Hepatocyte (in vitro differentiated cells): ENCODE measurements at regions not wholly inside any gene's neighbourhood (a gene's known extent, or its start where the extent isn't known, plus 50 kb on each side); places are given as distances from the start of the nearest gene placed in this dataset.
"Not testable (repeated sequence)": the region's sequence is repeated elsewhere in the genome, so short reads cannot be mapped to it uniquely, and the experiment has no call there.

Experiments used
- DNase-seq: peaks from one replicate; pipeline ENCODE4 v3.0.0-alpha.2; 2016; ENCODE audit warnings: low spot score
- H2AFZ ChIP-seq: fragments of 200-600 bp; sonication (generic); 2 replicates; pipeline ENCODE4 v1.6.0; 2016; ENCODE audit warnings: antibody characterized with exemption, mild to moderate bottlenecking
- H3K27ac ChIP-seq: fragments of 200-600 bp; sonication (generic); 2 replicates; pipeline ENCODE4 v1.5.1; 2016; ENCODE audit warnings: mild to moderate bottlenecking
- H3K27me3 ChIP-seq: fragments of 200-600 bp; sonication (generic); 2 replicates; pipeline ENCODE4 v1.6.1; 2016
- H3K36me3 ChIP-seq: fragments of 200-600 bp; sonication (generic); replicated peaks from 2 replicates; pipeline ENCODE4 v1.5.1; 2016; ENCODE audit warnings: low read depth; ENCODE audit not compliant: insufficient read depth
- H3K4me1 ChIP-seq: fragments of 200-600 bp; sonication (generic); 2 replicates; pipeline ENCODE4 v1.5.1; 2016; ENCODE audit warnings: mild to moderate bottlenecking, moderate library complexity; ENCODE audit not compliant: insufficient read depth
- H3K4me2 ChIP-seq: fragments of 200-600 bp; sonication (generic); 2 replicates; pipeline ENCODE4 v1.6.0; 2016
- H3K4me3 ChIP-seq: fragments of 200-600 bp; sonication (generic); 2 replicates; pipeline ENCODE4 v1.5.1; 2016; ENCODE audit warnings: mild to moderate bottlenecking
- H3K79me2 ChIP-seq: fragments of 200-600 bp; sonication (generic); 2 replicates; pipeline ENCODE4 v1.6.0; 2017; ENCODE audit warnings: mild to moderate bottlenecking
- H3K9me2 ChIP-seq: fragments of 200-600 bp; sonication (generic); replicated peaks from 2 replicates; pipeline ENCODE4 v1.6.0; 2017; ENCODE audit warnings: mild to moderate bottlenecking; ENCODE audit not compliant: insufficient read depth
- H3K9me3 ChIP-seq: fragments of 200-600 bp; sonication (generic); 2 replicates; pipeline ENCODE4 v1.5.1; 2016; ENCODE audit warnings: low read depth, mild to moderate bottlenecking
- H4K20me1 ChIP-seq: fragments of 200-600 bp; sonication (generic); 2 replicates; pipeline ENCODE4 v1.6.0; 2016; ENCODE audit warnings: mild to moderate bottlenecking; ENCODE audit not compliant: insufficient read depth, poor library complexity, severe bottlenecking
- EZH2 ChIP-seq: fragments of 200-600 bp; sonication (generic); IDR thresholded peaks from 2 replicates; pipeline ENCODE4 v1.6.1; 2016; ENCODE audit warnings: antibody characterized with exemption, mild to moderate bottlenecking, borderline replicate concordance
- EZH2phosphoT487 ChIP-seq: fragments of 200-600 bp; sonication (generic); IDR thresholded peaks from one replicate; pipeline ENCODE4 v1.6.1; 2018; ENCODE audit warnings: antibody characterized with exemption, mild to moderate bottlenecking, low read depth, moderate library complexity; ENCODE audit not compliant: unreplicated experiment, severe bottlenecking
- WGBS: methylation state at CpG from one replicate; pipeline ENCODE4 v1.1.6; 2016; ENCODE audit warnings: low lambda C conversion rate; ENCODE audit errors: missing lambda C conversion rate; 5-methylcytosine and 5-hydroxymethylcytosine counted together
- TF ChIP-seq, protein P1 (sequence below): fragments of 200-600 bp; sonication (generic); IDR thresholded peaks from 2 replicates; pipeline ENCODE4 v1.5.1; 2016; ENCODE audit warnings: antibody characterized with exemption, mild to moderate bottlenecking; ENCODE audit not compliant: poor library complexity

DNA sequence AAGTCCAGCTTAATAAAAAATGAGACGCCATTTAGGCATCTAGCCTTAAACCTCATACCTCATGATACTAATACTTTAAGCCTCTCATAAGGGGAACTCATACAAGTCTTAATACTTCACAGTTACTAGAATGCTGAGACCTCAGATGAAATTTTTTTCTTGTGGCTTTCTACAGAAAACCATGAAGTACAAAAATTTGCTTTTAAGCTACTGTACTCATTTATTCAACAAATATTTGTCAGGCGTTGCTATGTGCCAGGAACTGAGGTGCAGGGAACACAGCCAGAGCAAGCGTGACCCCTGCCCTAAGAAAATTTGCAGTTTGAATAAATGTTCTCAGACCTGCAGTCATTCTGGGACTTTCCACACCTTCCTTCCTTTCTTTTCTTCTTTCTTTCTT, 150.6 kb downstream of the MRPL39 start:
- Histone ChIP-seq H3K9me3 (no peaks in the 10 kb centered on the region), H3K27ac (no peak overlapping the region), H3K4me3 (no peak overlapping the region), H3K79me2 (no peaks in the 10 kb centered on the region), H3K36me3 (no peaks in the 10 kb centered on the region), H3K27me3 (no peaks in the 10 kb centered on the region), H3K4me2 (no peak overlapping the region), H3K4me1 (no peaks in the 10 kb centered on the region), H4K20me1 (no peaks in the 10 kb centered on the region), H3K9me2 (no peaks in the 10 kb centered on the region), H2AFZ (no peak overlapping the region)
- DNase-seq: no peak
- WGBS: 83% methylated on average over 3 of the region's 3 CpGs
- no peak for TF ChIP-seq EZH2

DNA sequence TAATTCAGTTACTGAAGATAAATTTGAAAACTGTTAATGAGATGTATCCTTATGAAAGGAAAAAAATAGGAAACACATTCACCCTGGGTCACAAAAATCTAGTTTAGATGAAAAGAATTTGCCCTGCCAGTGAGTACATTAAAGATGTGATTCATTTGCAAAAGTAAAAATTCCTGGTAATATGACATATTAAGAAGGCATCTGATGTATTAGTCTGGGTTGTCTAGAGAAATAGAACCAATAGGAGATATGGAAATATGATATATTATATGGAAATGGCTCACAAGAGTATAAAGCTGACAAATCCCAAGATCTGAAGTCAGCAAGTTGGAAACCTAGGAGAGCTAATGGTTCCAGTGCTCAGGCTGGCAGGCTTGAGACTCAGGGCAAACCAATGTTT, 153.8 kb downstream of the MRPL39 start:
- Histone ChIP-seq H3K4me2 (no peak overlapping the region), H3K79me2 (no peaks in the 10 kb centered on the region), H3K27ac (no peak overlapping the region), H3K27me3 (no peaks in the 10 kb centered on the region), H3K4me3 (no peak overlapping the region), H3K9me3 (no peaks in the 10 kb centered on the region), H2AFZ (no peak overlapping the region), H3K9me2 (no peaks in the 10 kb centered on the region), H4K20me1 (no peaks in the 10 kb centered on the region), H3K36me3 (no peaks in the 10 kb centered on the region), H3K4me1 (no peaks in the 10 kb centered on the region)
- TF ChIP-seq, protein P1, sequence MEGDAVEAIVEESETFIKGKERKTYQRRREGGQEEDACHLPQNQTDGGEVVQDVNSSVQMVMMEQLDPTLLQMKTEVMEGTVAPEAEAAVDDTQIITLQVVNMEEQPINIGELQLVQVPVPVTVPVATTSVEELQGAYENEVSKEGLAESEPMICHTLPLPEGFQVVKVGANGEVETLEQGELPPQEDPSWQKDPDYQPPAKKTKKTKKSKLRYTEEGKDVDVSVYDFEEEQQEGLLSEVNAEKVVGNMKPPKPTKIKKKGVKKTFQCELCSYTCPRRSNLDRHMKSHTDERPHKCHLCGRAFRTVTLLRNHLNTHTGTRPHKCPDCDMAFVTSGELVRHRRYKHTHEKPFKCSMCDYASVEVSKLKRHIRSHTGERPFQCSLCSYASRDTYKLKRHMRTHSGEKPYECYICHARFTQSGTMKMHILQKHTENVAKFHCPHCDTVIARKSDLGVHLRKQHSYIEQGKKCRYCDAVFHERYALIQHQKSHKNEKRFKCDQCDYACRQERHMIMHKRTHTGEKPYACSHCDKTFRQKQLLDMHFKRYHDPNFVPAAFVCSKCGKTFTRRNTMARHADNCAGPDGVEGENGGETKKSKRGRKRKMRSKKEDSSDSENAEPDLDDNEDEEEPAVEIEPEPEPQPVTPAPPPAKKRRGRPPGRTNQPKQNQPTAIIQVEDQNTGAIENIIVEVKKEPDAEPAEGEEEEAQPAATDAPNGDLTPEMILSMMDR: no peak
- TF ChIP-seq EZH2: no peak
- TF ChIP-seq EZH2phosphoT487: no peak
- no peak for DNase-seq

DNA sequence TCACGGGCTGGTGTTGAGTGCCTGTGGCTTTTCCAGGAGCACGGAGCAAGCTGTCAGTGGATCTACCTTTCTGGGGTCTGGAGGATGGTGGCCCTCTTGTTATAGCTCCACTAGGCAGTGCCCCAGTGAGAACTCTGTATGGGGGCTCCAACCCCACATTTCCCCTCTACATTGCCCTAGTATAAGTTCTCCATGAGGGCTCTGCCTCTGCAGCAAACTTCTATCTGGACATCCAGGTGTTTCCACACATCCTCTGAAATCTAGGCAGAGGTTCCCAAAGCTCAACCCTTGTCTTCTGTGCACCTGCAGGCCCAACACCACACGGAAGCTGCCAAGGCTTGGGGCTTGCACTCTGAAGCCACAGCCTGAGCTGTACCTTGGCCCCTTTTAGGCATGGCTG, 157.3 kb downstream of the MRPL39 start:
- no peaks in the 10 kb centered on the region for H3K36me3 ChIP-seq
- H3K4me3 ChIP-seq: no peak overlapping the region
- H3K27me3 ChIP-seq: no peaks in the 10 kb centered on the region
- TF ChIP-seq, protein P1: no peak
- TF ChIP-seq EZH2phosphoT487 (no peak), EZH2 (no peak)
- H3K9me2 ChIP-seq: no peaks in the 10 kb centered on the region
- no peaks in the 10 kb centered on the region for H3K4me1 ChIP-seq
- H2AFZ ChIP-seq: no peak overlapping the region
- DNase-seq: no peak
- no peaks in the 10 kb centered on the region for H3K79me2 ChIP-seq
- H4K20me1 ChIP-seq: no peaks in the 10 kb centered on the region
- no peak overlapping the region for H3K4me2 ChIP-seq
- H3K9me3 ChIP-seq: no peaks in the 10 kb centered on the region
- 83% methylated on average over 3 of the region's 3 CpGs for WGBS
- H3K27ac ChIP-seq: no peak overlapping the region

DNA sequence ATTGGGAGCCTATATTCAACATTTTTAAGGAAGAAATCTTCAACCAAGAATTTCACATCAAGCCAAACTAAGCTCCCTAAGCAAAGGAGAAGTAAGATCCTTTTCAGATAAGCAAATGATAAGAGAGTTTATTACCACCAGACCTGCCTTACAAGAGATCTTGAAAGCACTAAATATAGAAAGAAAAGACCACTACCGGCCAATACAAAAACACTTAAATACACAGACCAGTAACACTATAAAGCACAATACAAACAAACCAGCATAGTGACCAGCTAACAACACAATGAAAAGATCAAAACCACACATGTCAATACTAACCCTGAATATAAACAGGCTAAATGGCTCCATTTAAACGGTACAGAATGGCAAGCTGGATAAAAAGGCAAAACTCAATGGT, 165.4 kb downstream of the MRPL39 start:
- H3K9me3 ChIP-seq: no peaks in the 10 kb centered on the region
- DNase-seq: no peak
- H3K27me3 ChIP-seq: no peaks in the 10 kb centered on the region
- TF ChIP-seq EZH2phosphoT487 (no peak), EZH2 (no peak)
- TF ChIP-seq, protein P1: no peak
- H3K36me3 ChIP-seq: no peaks in the 10 kb centered on the region
- no peak overlapping the region for H3K4me2 ChIP-seq
- no peaks in the 10 kb centered on the region for H3K4me1 ChIP-seq
- H3K79me2 ChIP-seq: no peaks in the 10 kb centered on the region
- no peak overlapping the region for H3K4me3 ChIP-seq
- H3K27ac ChIP-seq: no peak overlapping the region
- no peaks in the 10 kb centered on the region for H3K9me2 ChIP-seq
- WGBS: 19% methylated on average over 2 of the region's 2 CpGs
- no peaks in the 10 kb centered on the region for H4K20me1 ChIP-seq
- H2AFZ ChIP-seq: no peak overlapping the region

DNA sequence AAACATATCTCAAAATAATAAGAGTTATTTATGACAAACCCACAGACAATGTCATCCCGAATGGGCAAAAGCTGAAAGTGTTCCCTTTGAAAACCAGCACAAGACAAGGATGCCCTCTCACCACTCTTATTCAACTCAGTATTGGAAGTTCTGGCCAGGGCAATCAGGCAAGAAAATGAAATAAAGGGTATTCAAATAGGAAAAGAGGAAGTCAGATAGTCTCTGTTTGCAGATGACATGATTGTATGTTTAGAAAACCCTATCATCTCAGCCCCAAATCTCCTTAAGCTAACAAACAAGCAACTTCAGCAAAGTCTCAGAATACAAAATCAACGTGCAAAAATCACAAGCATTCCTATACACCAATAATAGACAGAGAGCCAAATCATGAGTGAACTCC, 169.8 kb downstream of the MRPL39 start:
- not testable (repeated sequence) for H3K4me2 ChIP-seq, H3K79me2 ChIP-seq, H3K27me3 ChIP-seq, H4K20me1 ChIP-seq, H3K9me2 ChIP-seq, H3K9me3 ChIP-seq, H3K4me3 ChIP-seq, H3K36me3 ChIP-seq, H3K4me1 ChIP-seq, H3K27ac ChIP-seq, DNase-seq, H2AFZ ChIP-seq
- WGBS: 78% methylated on average over 2 of the region's 2 CpGs
